ENCODE measurements at regions not wholly inside any gene's neighbourhood (a gene's known extent, or its start where the extent isn't known, plus 50 kb on each side); places are given as distances from the start of the nearest gene placed in this dataset.

DNA sequence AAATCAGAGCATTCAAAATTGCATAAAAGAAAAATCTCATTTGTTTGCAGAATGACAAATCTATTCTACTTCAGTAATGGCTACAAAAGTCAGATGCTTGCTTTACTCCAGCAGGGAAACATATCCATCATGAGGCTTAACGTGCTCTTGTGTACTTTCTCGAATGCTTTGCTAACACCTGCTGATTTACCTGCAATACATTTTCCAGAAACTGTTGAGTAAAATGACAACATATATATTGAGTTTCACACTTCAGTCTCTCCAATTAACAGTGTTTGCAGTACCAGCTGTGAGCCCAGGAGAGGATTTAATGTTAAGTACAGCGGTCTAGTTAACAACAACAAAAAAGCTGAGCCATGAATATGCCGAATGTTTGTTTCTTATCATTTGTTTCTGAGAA is 391.5 kb upstream of the SMC2 start:
- ChIA-PET POLR2A (no interaction called here), CTCF (no interaction called here)
- Histone ChIP-seq H3K27me3 (ENCODE audit: control insufficient read depth in 2 of 2, insufficient read depth in 2 of 2, low read length in 2 of 2) (no peaks in the 10 kb centered on the region), H3K4me3 (ENCODE audit: low read length) (no peak overlapping the region), H3K36me3 (ENCODE audit: control insufficient read depth in 2 of 3, insufficient read depth in 3 of 3, low read length in 3 of 3) (no peaks in the 10 kb centered on the region), H3K9me3 (ENCODE audit: control insufficient read depth in 2 of 3, low read length in 3 of 3) (no peaks in the 10 kb centered on the region), H3K4me1 (ENCODE audit: control insufficient read depth in 2 of 2, insufficient read depth in 2 of 2, low read length in 2 of 2) (no peaks in the 10 kb centered on the region), H3K27ac (ENCODE audit: low read depth, low read length) (no peak overlapping the region)
- ATAC-seq = no peak
- no peak overlapping the region for H3K4me3 Mint-ChIP-seq
- DNase-seq = no peak
- H3K27me3 Mint-ChIP-seq = peaks cover 0 to 5% (median 0%) of the 10 kb centered on the region in 5 donors
- no peaks in the 10 kb centered on the region for H3K36me3 Mint-ChIP-seq
- H3K27ac Mint-ChIP-seq = no peak overlapping the region
- H3K9me3 Mint-ChIP-seq = peaks cover 0 to 8% (median 3%) of the 10 kb centered on the region in 11 donors
- H3K4me1 Mint-ChIP-seq = no peaks in the 10 kb centered on the region
- intact Hi-C loops (cut with micrococcal nuclease) = no loop called here

DNA sequence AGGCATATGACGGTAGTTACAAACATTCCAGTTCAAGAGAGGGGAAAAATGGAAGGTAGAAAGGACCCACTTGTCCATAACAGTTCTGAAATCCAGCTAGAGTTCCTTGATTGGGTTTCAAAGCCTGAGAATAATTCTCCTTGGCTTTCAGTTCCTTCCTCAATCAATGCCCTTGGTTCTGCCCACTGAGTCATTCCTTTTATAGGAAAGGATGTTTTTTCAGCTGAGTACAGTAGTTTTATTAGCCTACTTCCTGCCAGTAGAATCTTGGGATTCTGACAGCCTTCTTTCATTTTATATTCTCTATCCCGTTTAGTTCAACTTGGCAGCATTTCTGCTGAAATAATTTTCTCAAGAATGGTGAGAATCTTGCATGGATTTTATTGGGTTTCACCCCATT is 386.9 kb upstream of the SMC2 start:
- Mint-ChIP-seq H3K9me3 (peaks cover 0 to 11% (median 4%) of the 10 kb centered on the region in 11 donors), H3K27me3 (no peaks in the 10 kb centered on the region), H3K27ac (no peak overlapping the region), H3K4me3 (no peak overlapping the region), H3K4me1 (no peaks in the 10 kb centered on the region), H3K36me3 (no peaks in the 10 kb centered on the region)
- no peaks in the 10 kb centered on the region for H3K9me3 ChIP-seq (ENCODE audit: control insufficient read depth in 2 of 3, low read length in 3 of 3)
- POLR2A ChIA-PET = no interaction called here
- intact Hi-C loops (cut with micrococcal nuclease) = no loop called here
- H3K27me3 ChIP-seq (ENCODE audit: control insufficient read depth in 2 of 2, insufficient read depth in 2 of 2, low read length in 2 of 2) = no peaks in the 10 kb centered on the region
- DNase-seq (no peak), ATAC-seq (no peak)
- no peaks in the 10 kb centered on the region for H3K36me3 ChIP-seq (ENCODE audit: control insufficient read depth in 2 of 3, insufficient read depth in 3 of 3, low read length in 3 of 3)
- H3K4me1 ChIP-seq (ENCODE audit: control insufficient read depth in 2 of 2, insufficient read depth in 2 of 2, low read length in 2 of 2) = no peaks in the 10 kb centered on the region
- no peak overlapping the region for H3K4me3 ChIP-seq (ENCODE audit: low read length)
- CTCF ChIA-PET = no interaction called here
- H3K27ac ChIP-seq (ENCODE audit: low read depth, low read length) = no peak overlapping the region

DNA sequence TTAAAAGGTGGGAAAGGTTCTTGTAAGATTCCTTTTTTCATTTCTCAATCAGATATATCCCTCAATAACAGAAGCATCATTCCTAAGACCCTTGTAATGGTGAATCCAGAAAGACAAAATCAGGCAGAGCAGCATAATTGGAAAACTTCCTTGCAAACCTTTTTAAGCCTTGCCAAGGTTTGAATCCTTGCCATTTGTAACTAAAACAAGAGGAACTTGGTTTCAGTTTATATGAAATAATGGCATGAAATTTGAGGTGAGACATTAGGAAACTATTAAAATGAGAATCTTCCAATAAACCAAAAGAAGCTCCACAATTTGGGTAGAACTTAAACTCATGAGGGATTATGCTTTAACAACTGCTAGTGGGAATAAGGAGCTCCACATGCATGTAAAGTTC is 384.7 kb upstream of the SMC2 start:
- Histone ChIP-seq H3K9me3 (ENCODE audit: control insufficient read depth in 2 of 3, low read length in 3 of 3) (no peaks in the 10 kb centered on the region), H3K4me1 (ENCODE audit: control insufficient read depth in 2 of 2, insufficient read depth in 2 of 2, low read length in 2 of 2) (no peaks in the 10 kb centered on the region), H3K27me3 (ENCODE audit: control insufficient read depth in 2 of 2, insufficient read depth in 2 of 2, low read length in 2 of 2) (no peaks in the 10 kb centered on the region), H3K27ac (ENCODE audit: low read depth, low read length) (no peak overlapping the region), H3K36me3 (ENCODE audit: control insufficient read depth in 2 of 3, insufficient read depth in 3 of 3, low read length in 3 of 3) (no peaks in the 10 kb centered on the region), H3K4me3 (ENCODE audit: low read length) (no peak overlapping the region)
- H3K36me3 Mint-ChIP-seq = no peaks in the 10 kb centered on the region
- H3K4me3 Mint-ChIP-seq = no peak overlapping the region
- H3K27ac Mint-ChIP-seq = no peak overlapping the region
- peaks cover 0 to 11% (median 4%) of the 10 kb centered on the region in 11 donors for H3K9me3 Mint-ChIP-seq
- ATAC-seq (no peak), DNase-seq (no peak)
- intact Hi-C loops (cut with micrococcal nuclease) = no loop called here
- no peaks in the 10 kb centered on the region for H3K4me1 Mint-ChIP-seq
- ChIA-PET POLR2A (no interaction called here), CTCF (no interaction called here)
- H3K27me3 Mint-ChIP-seq = no peaks in the 10 kb centered on the region

DNA sequence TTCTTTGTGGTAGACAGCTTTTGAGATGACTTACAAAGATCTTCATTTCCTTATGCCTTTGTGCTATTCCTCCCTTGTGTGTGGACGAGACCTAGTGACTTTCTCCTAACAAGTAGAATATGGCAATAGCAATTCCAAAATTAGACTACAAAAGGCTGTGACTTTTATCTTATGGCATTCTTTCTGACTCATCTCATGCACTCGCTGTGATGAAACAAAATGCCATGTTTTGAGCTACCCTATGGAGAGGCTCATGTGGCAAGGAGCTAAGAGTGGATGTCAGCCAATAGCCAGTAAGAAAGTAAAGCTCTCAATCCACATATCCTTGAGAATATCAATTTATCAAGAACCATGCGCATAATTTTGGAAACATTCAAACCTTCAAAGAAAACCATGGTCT is 380.5 kb upstream of the SMC2 start:
- H3K9me3 Mint-ChIP-seq = peaks cover 0 to 11% (median 2%) of the 10 kb centered on the region in 11 donors
- no peak overlapping the region for H3K4me3 Mint-ChIP-seq
- H3K9me3 ChIP-seq (ENCODE audit: control insufficient read depth in 2 of 3, low read length in 3 of 3) = peaks cover 0 to 2% (median 0%) of the 10 kb centered on the region in 3 experiments
- no peaks in the 10 kb centered on the region for H3K36me3 Mint-ChIP-seq
- H3K36me3 ChIP-seq (ENCODE audit: control insufficient read depth in 2 of 3, insufficient read depth in 3 of 3, low read length in 3 of 3) = no peaks in the 10 kb centered on the region
- no peak overlapping the region for H3K27ac Mint-ChIP-seq
- no peaks in the 10 kb centered on the region for H3K27me3 Mint-ChIP-seq
- DNase-seq (no peak), ATAC-seq (no peak)
- intact Hi-C loops (cut with micrococcal nuclease) = no loop called here
- ChIA-PET POLR2A (no interaction called here), CTCF (no interaction called here)
- no peak overlapping the region for H3K4me3 ChIP-seq (ENCODE audit: low read length)
- H3K4me1 ChIP-seq (ENCODE audit: control insufficient read depth in 2 of 2, insufficient read depth in 2 of 2, low read length in 2 of 2) = no peaks in the 10 kb centered on the region
- no peak overlapping the region for H3K27ac ChIP-seq (ENCODE audit: low read depth, low read length)
- H3K27me3 ChIP-seq (ENCODE audit: control insufficient read depth in 2 of 2, insufficient read depth in 2 of 2, low read length in 2 of 2) = no peaks in the 10 kb centered on the region
- no peaks in the 10 kb centered on the region for H3K4me1 Mint-ChIP-seq

DNA sequence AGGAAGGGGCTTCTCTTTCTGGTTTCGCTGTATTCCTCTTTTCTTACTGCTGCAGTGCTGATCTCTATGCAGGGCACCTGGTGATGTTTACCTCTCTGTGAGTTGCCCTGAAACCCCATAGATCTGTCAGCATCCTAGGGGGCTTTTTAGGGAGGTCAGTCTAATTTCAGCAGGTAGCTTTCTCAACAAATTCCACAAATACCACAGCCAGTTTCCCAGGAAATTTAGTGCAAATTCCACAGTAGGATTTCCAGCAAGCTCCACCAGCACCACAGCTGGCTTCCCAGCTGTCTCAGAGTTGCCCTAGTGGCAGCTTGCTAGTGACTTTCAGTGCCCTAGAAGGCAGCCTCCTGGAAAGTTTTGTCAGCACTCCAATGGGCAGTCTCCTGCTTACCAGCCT is 379.1 kb upstream of the SMC2 start:
- H3K4me1 ChIP-seq (ENCODE audit: control insufficient read depth in 2 of 2, insufficient read depth in 2 of 2, low read length in 2 of 2) = no peaks in the 10 kb centered on the region
- Mint-ChIP-seq H3K9me3 (peaks cover 0 to 12% (median 3%) of the 10 kb centered on the region in 11 donors), H3K27ac (no peak overlapping the region), H3K4me1 (no peaks in the 10 kb centered on the region), H3K4me3 (no peak overlapping the region), H3K36me3 (no peaks in the 10 kb centered on the region), H3K27me3 (no peaks in the 10 kb centered on the region)
- DNase-seq = no peak
- intact Hi-C loops (cut with micrococcal nuclease) = no loop called here
- H3K27me3 ChIP-seq (ENCODE audit: control insufficient read depth in 2 of 2, insufficient read depth in 2 of 2, low read length in 2 of 2) = no peaks in the 10 kb centered on the region
- H3K27ac ChIP-seq (ENCODE audit: low read depth, low read length) = no peak overlapping the region
- CTCF ChIA-PET = no interaction called here
- H3K9me3 ChIP-seq (ENCODE audit: control insufficient read depth in 2 of 3, low read length in 3 of 3) = peaks cover 0 to 6% (median 0%) of the 10 kb centered on the region in 3 experiments
- POLR2A ChIA-PET = no interaction called here
- ATAC-seq = no peak
- H3K4me3 ChIP-seq (ENCODE audit: low read length) = no peak overlapping the region
- no peaks in the 10 kb centered on the region for H3K36me3 ChIP-seq (ENCODE audit: control insufficient read depth in 2 of 3, insufficient read depth in 3 of 3, low read length in 3 of 3)

DNA sequence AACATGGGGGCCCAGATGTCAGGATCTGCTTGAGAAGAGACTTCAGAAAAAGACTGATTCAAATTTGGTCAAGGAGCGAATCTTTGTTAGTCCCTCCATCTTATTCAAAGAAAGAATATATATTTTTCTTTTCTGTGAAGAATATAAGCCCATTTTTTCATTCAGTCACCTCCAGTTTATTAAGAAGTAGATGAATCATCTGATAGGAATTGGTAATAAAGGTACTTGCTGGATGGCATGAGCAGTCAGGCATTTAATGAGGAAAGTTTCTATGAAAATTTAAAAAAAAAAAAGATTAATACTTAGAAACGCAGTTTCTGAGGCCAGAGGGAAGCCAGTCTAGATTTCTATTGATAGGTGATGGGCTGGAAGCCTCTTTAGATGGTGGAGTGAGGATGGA is 373.1 kb upstream of the SMC2 start:
- no peaks in the 10 kb centered on the region for H3K27me3 ChIP-seq (ENCODE audit: control insufficient read depth in 2 of 2, insufficient read depth in 2 of 2, low read length in 2 of 2)
- DNase-seq = no peak
- H3K36me3 ChIP-seq (ENCODE audit: control insufficient read depth in 2 of 3, insufficient read depth in 3 of 3, low read length in 3 of 3) = no peaks in the 10 kb centered on the region
- H3K4me1 Mint-ChIP-seq = no peaks in the 10 kb centered on the region
- no peak overlapping the region for H3K4me3 Mint-ChIP-seq
- CTCF ChIA-PET = no interaction called here
- no peak overlapping the region for H3K27ac Mint-ChIP-seq
- no peaks in the 10 kb centered on the region for H3K36me3 Mint-ChIP-seq
- no peak overlapping the region for H3K4me3 ChIP-seq (ENCODE audit: low read length)
- POLR2A ChIA-PET = no interaction called here
- peaks cover 0 to 6% (median 0%) of the 10 kb centered on the region in 3 experiments for H3K9me3 ChIP-seq (ENCODE audit: control insufficient read depth in 2 of 3, low read length in 3 of 3)
- no peaks in the 10 kb centered on the region for H3K4me1 ChIP-seq (ENCODE audit: control insufficient read depth in 2 of 2, insufficient read depth in 2 of 2, low read length in 2 of 2)
- no peak overlapping the region for H3K27ac ChIP-seq (ENCODE audit: low read depth, low read length)
- H3K27me3 Mint-ChIP-seq = no peaks in the 10 kb centered on the region
- H3K9me3 Mint-ChIP-seq = peaks cover 0 to 11% (median 3%) of the 10 kb centered on the region in 11 donors
- intact Hi-C loops (cut with micrococcal nuclease) = no loop called here
- no peak for ATAC-seq

DNA sequence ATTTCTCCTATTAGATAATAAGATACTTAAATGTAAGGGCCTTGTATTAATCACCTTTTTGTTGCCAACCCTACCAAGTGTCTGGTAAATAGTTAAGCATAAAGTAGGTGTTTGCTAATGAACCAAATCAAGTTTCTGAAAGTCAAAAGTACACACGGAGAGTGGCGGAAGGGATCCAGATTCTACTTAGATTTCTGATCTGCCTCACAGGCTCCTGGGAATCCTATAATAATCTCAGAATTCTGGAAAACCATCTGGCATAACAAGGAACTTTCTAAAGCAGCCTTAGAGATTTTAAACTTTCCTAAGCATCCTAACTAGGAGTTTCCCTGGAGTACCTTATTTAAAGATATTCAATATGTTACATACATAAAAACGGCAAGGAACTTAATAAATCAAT is 363.2 kb upstream of the SMC2 start:
- no peaks in the 10 kb centered on the region for H3K4me1 Mint-ChIP-seq
- Histone ChIP-seq H3K36me3 (ENCODE audit: control insufficient read depth in 2 of 3, insufficient read depth in 3 of 3, low read length in 3 of 3) (no peaks in the 10 kb centered on the region), H3K27me3 (ENCODE audit: control insufficient read depth in 2 of 2, insufficient read depth in 2 of 2, low read length in 2 of 2) (no peaks in the 10 kb centered on the region), H3K4me3 (ENCODE audit: low read length) (no peak overlapping the region), H3K4me1 (ENCODE audit: control insufficient read depth in 2 of 2, insufficient read depth in 2 of 2, low read length in 2 of 2) (no peaks in the 10 kb centered on the region), H3K27ac (ENCODE audit: low read depth, low read length) (no peak overlapping the region), H3K9me3 (ENCODE audit: control insufficient read depth in 2 of 3, low read length in 3 of 3) (no peaks in the 10 kb centered on the region)
- H3K36me3 Mint-ChIP-seq = no peaks in the 10 kb centered on the region
- CTCF ChIA-PET = no interaction called here
- POLR2A ChIA-PET = no interaction called here
- H3K27ac Mint-ChIP-seq = no peak overlapping the region
- no peak for DNase-seq
- intact Hi-C loops (cut with micrococcal nuclease) = no loop called here
- H3K9me3 Mint-ChIP-seq = peaks cover 0 to 7% (median 0%) of the 10 kb centered on the region in 11 donors
- ATAC-seq = no peak
- H3K4me3 Mint-ChIP-seq = no peak overlapping the region
- peaks cover 0 to 6% (median 0%) of the 10 kb centered on the region in 5 donors for H3K27me3 Mint-ChIP-seq

Data from naive thymus-derived CD4-positive, alpha-beta T cell (primary cell).